T follicular helper cell (primary cell): ENCODE measurements at regions not wholly inside any gene's neighbourhood (a gene's known extent, or its start where the extent isn't known, plus 50 kb on each side); places are given as distances from the start of the nearest gene placed in this dataset.
"Not testable (repeated sequence)": the region's sequence is repeated elsewhere in the genome, so short reads cannot be mapped to it uniquely, and the experiment has no call there.

Experiments used
- DNase-seq: peaks from one replicate; pipeline ENCODE4 v3.0.0-alpha.2; 2020; ENCODE audit warnings: low read depth

- DNase-seq: peak; percentile 57
These were observed 160.0 kb downstream of the DEFB131A start for GRCh38 chr4:9604031-9604892.

GRCh38 chr4:9604893-9605190 lies 160.6 kb downstream of the DEFB131A start:
- DNase-seq: not testable (repeated sequence)

GRCh38 chr4:9608300-9608699 lies 164.1 kb downstream of the DEFB131A start:
- no peak for DNase-seq

- not testable (repeated sequence) for DNase-seq
These were observed 166.1 kb downstream of the DEFB131A start for GRCh38 chr4:9610321-9610720.

- no peak for DNase-seq
These were observed 166.9 kb downstream of the DEFB131A start for GRCh38 chr4:9611101-9611500.

GRCh38 chr4:9636411-9636810 lies 145.0 kb upstream of the DRD5 start:
- DNase-seq: not testable (repeated sequence)

GRCh38 chr4:9659678-9660077 lies 121.8 kb upstream of the DRD5 start:
- not testable (repeated sequence) for DNase-seq

GRCh38 chr4:9660955-9661354 lies 120.5 kb upstream of the DRD5 start:
- not testable (repeated sequence) for DNase-seq

GRCh38 chr4:9670725-9671124 lies 110.7 kb upstream of the DRD5 start:
- DNase-seq: not testable (repeated sequence)

GRCh38 chr4:9677357-9677756 lies 104.1 kb upstream of the DRD5 start:
- not testable (repeated sequence) for DNase-seq

GRCh38 chr4:9679704-9680478 lies 101.5 kb upstream of the DRD5 start:
- no peak for DNase-seq

- not testable (repeated sequence) for DNase-seq
These were observed 98.3 kb upstream of the DRD5 start for GRCh38 chr4:9683174-9683573.

- DNase-seq: not testable (repeated sequence)
These were observed 96.4 kb upstream of the DRD5 start for GRCh38 chr4:9685016-9685415.

- no peak for DNase-seq
These were observed 95.7 kb upstream of the DRD5 start for GRCh38 chr4:9685692-9686091.

- DNase-seq: not testable (repeated sequence)
These were observed 90.7 kb upstream of the DRD5 start for GRCh38 chr4:9690636-9691237.

- DNase-seq: peak; percentile 86
These were observed 90.0 kb upstream of the DRD5 start for GRCh38 chr4:9691238-9692065.

GRCh38 chr4:9692791-9693491 lies 88.5 kb upstream of the DRD5 start:
- not testable (repeated sequence) for DNase-seq

- DNase-seq: not testable (repeated sequence)
These were observed 87.0 kb upstream of the DRD5 start for GRCh38 chr4:9694403-9694802.

- not testable (repeated sequence) for DNase-seq
These were observed 85.4 kb upstream of the DRD5 start for GRCh38 chr4:9695994-9696393.

- DNase-seq: not testable (repeated sequence)
These were observed 84.9 kb upstream of the DRD5 start for GRCh38 chr4:9696561-9696960.

- not testable (repeated sequence) for DNase-seq
These were observed 79.4 kb upstream of the DRD5 start for GRCh38 chr4:9702019-9702418.
